ENCODE measurements at regions not wholly inside any gene's neighbourhood (a gene's known extent, or its start where the extent isn't known, plus 50 kb on each side); places are given as distances from the start of the nearest gene placed in this dataset.

DNA sequence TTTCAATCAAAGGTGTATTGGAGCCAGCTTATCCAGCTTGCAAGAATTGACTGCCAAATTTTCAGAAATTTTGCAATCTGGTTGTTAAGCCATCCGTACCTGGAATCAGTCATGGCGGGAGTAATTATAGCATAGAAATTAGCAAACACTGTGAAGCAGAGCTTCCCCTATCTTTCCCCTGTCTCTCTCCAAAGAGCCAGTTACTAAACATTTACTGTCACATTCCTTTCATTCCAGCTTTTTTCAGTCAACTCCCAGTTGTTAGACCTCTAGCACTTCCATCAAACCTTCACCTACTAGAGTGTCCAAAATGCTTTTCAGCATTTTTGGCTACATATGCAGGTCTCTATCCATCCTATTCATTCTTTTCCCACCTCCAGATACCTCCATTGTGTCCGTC is 137.4 kb downstream of the MC4R start:
- DNase-seq (ENCODE audit: low read depth), result no peak
- Histone ChIP-seq H3K27me3 (ENCODE audit: control insufficient read depth, insufficient read depth, low read length) (no peaks in the 10 kb centered on the region), H3K36me3 (ENCODE audit: control insufficient read depth, insufficient read depth, low read length) (no peaks in the 10 kb centered on the region), H3K4me3 (ENCODE audit: low read depth, low read length) (no peak overlapping the region)
- TF ChIP-seq, protein P1, sequence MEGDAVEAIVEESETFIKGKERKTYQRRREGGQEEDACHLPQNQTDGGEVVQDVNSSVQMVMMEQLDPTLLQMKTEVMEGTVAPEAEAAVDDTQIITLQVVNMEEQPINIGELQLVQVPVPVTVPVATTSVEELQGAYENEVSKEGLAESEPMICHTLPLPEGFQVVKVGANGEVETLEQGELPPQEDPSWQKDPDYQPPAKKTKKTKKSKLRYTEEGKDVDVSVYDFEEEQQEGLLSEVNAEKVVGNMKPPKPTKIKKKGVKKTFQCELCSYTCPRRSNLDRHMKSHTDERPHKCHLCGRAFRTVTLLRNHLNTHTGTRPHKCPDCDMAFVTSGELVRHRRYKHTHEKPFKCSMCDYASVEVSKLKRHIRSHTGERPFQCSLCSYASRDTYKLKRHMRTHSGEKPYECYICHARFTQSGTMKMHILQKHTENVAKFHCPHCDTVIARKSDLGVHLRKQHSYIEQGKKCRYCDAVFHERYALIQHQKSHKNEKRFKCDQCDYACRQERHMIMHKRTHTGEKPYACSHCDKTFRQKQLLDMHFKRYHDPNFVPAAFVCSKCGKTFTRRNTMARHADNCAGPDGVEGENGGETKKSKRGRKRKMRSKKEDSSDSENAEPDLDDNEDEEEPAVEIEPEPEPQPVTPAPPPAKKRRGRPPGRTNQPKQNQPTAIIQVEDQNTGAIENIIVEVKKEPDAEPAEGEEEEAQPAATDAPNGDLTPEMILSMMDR (IDR thresholded peaks at IDR 0.05; ENCODE audit: insufficient read depth, low read depth, low read length), result no peak
- POLR2A ChIA-PET, result no interaction called here
- CTCF ChIA-PET, result interaction anchor here (0.7 kb wide), 1 partner anchor 155 kb away, joined by 3 read pairs; no protein-coding TSS in a partner anchor

DNA sequence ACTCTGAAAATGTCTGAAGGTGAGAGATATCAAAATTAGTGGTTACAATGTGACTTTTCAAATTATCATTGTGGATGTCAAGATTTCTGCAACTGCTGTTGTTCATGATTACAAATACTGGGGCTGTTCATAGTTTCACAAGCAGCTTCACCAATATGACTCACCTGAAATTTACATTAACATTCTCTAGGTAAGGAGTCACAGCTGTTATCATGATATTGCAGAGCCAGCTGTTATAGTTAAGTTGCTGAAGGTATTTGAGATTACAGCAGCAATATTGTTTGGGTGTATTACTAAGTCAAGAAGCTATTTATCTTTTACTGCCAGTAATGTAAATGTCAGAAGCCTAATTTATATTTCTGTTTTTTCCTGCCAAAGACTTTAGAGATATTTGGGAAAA is 140.0 kb downstream of the MC4R start:
- CTCF ChIA-PET, result no interaction called here
- no peaks in the 10 kb centered on the region for H3K36me3 ChIP-seq (ENCODE audit: control insufficient read depth, insufficient read depth, low read length)
- DNase-seq (ENCODE audit: low read depth), result no peak
- H3K27me3 ChIP-seq (ENCODE audit: control insufficient read depth, insufficient read depth, low read length), result no peaks in the 10 kb centered on the region
- TF ChIP-seq, protein P1 (IDR thresholded peaks at IDR 0.05; ENCODE audit: insufficient read depth, low read depth, low read length), result no peak
- POLR2A ChIA-PET, result no interaction called here
- H3K4me3 ChIP-seq (ENCODE audit: low read depth, low read length), result no peak overlapping the region

DNA sequence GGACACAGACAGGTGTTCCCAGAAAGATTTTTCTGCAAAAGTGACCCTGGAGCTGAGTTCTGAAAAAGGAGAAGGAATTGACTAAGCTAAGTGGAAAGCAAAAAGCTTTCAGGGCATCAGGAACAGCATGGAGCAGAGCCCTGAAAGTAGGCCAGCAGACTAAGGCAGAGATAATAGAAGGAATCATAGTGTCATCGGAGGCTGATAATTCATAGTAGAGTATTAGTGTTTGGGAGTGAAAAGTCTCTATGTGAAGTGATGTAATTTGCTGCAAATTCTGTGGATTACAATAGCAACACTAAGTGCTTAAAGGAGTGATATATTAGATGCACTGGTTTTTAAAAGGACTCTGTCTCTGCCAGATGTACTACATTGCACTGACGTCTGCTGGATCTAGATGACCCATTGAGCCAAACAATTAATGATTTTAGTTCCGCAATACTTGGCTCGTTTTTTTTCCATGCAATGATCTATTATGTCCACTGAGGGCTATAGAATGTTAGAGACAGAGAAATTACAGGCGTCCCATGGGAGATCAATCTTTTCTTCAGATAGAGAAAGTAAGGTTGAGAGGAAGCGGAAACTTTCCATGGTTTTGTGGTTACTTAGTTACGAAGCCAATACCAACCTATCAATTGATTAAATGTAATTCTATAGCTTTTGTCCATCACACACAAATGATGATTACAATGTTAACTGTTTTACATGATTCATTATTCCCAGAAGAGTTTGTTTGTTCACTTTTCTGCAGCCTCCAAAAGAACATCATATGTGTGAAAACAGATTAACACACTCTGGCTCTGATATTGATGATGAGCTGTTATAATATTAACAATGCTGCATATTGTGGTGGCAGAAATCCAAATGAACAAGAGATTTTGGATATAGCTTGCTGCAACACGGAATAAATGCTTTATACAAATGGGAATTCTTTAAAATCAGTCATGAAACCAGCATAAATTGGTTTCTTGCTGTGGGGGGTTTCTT is 143.7 kb downstream of the MC4R start:
- Histone ChIP-seq H3K27me3 (ENCODE audit: control insufficient read depth, insufficient read depth, low read length) (no peaks in the 10 kb centered on the region), H3K36me3 (ENCODE audit: control insufficient read depth, insufficient read depth, low read length) (no peaks in the 10 kb centered on the region), H3K4me3 (ENCODE audit: low read depth, low read length) (no peak overlapping the region)
- POLR2A ChIA-PET, result no interaction called here
- CTCF ChIA-PET, result interaction anchor here (0.7 to 1.3 kb wide), 3 partner anchors 17 to 234 kb away, joined by 3 to 5 read pairs (median 3); no protein-coding TSS in a partner anchor
- TF ChIP-seq, protein P1 (IDR thresholded peaks at IDR 0.05; ENCODE audit: insufficient read depth, low read depth, low read length), result no peak
- no peak for DNase-seq (ENCODE audit: low read depth)

DNA sequence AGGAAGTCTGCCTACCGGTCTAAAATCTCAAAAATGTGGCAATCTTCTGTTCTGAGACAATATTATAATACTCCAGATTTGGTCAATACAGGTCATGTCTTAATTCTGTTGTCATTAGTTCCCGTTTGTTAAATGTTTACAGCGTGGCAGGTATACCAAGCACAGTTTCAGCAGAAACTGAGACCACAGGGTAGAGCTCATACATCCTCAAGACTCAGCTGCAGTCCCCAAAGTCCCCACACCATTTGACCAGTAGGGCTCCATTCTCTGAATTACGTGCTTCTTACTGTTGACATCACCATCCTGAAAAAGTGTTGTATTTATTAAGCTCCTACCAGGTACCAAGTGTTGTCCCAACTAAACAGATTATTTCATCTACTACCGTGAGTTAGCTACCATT is 157.1 kb downstream of the MC4R start:
- H3K36me3 ChIP-seq (ENCODE audit: control insufficient read depth, insufficient read depth, low read length), result no peaks in the 10 kb centered on the region
- ChIA-PET POLR2A (no interaction called here), CTCF (no interaction called here)
- H3K4me3 ChIP-seq (ENCODE audit: low read depth, low read length), result no peak overlapping the region
- TF ChIP-seq, protein P1 (IDR thresholded peaks at IDR 0.05; ENCODE audit: insufficient read depth, low read depth, low read length), result no peak
- H3K27me3 ChIP-seq (ENCODE audit: control insufficient read depth, insufficient read depth, low read length), result no peaks in the 10 kb centered on the region
- DNase-seq (ENCODE audit: low read depth), result no peak

GRCh38 chr18:60209042-60209441 is 163.5 kb downstream of the MC4R start:
- TF ChIP-seq, protein P1 (IDR thresholded peaks at IDR 0.05; ENCODE audit: insufficient read depth, low read depth, low read length), result no peak
- Histone ChIP-seq H3K27me3 (ENCODE audit: control insufficient read depth, insufficient read depth, low read length) (no peaks in the 10 kb centered on the region), H3K4me3 (ENCODE audit: low read depth, low read length) (no peak overlapping the region), H3K36me3 (ENCODE audit: control insufficient read depth, insufficient read depth, low read length) (no peaks in the 10 kb centered on the region)
- no peak for DNase-seq (ENCODE audit: low read depth)
- CTCF ChIA-PET, result interaction anchor here (0.5 to 1.0 kb wide), 3 partner anchors 9 to 220 kb away, joined by 3 read pairs; no protein-coding TSS in a partner anchor
- POLR2A ChIA-PET, result no interaction called here

Measured in BJ (cell line).